ENCODE measurements at regions not wholly inside any gene's neighbourhood (a gene's known extent, or its start where the extent isn't known, plus 50 kb on each side); places are given as distances from the start of the nearest gene placed in this dataset.

GRCh38 chr15:101590785-101591184 lies 61.4 kb downstream of the TM2D3 start:
- ChIA-PET CTCF (no interaction called here), POLR2A (interaction anchor here (0.7 kb wide), 1 partner anchor 482 kb away, joined by 4 read pairs; no protein-coding TSS in a partner anchor)
- no peaks in the 10 kb centered on the region; the same call in none of the 2 replicates for H3K27me3 ChIP-seq (ENCODE audit: control insufficient read depth, insufficient read depth, low read length)
- ATAC-seq (no peak), DNase-seq (ENCODE audit: low read depth, low spot score) (no peak)
- H3K9me3 ChIP-seq (ENCODE audit: control insufficient read depth, insufficient read depth, low read depth, low read length) = no peaks in the 10 kb centered on the region
- H3K36me3 ChIP-seq (ENCODE audit: control insufficient read depth, insufficient read depth, low read length) = no peaks in the 10 kb centered on the region
- BruUV-seq (replicated peaks) = no TSS peak
- intact Hi-C loops (cut with micrococcal nuclease; ENCODE audit: unreplicated experiment) = no loop called here
- no peak for TF ChIP-seq CTCF (IDR thresholded peaks at IDR 0.05)
- no peak for TF ChIP-seq REST (IDR thresholded peaks at IDR 0.05; ENCODE audit: insufficient read depth in 1 of 2, low read depth in 2 of 2, low read length in 1 of 2)
- no peak for TF ChIP-seq POLR2AphosphoS5 (IDR thresholded peaks at IDR 0.05; ENCODE audit: low read depth, low read length)
- TF ChIP-seq SIN3A (IDR thresholded peaks at IDR 0.05; ENCODE audit: borderline replicate concordance, insufficient read depth, low read depth, low read length) = no peak
- no peak for TF ChIP-seq TCF7L2 (IDR thresholded peaks at IDR 0.05; ENCODE audit: low read depth, low read length)
- H3K4me3 ChIP-seq (ENCODE audit: low read depth in 2 of 2, low read length in 2 of 2) = no peak overlapping the region
- in situ Hi-C loops (cut with HindIII; ENCODE audit: low pct_unique_long_range_greater_than_20kb, low sequenced_read_pairs) = no loop called here
- H3K27ac ChIP-seq (ENCODE audit: low read length) = no peak overlapping the region
- no peaks in the 10 kb centered on the region for H3K4me1 ChIP-seq (ENCODE audit: control insufficient read depth, insufficient read depth, low read length)

- Histone ChIP-seq H3K27ac (ENCODE audit: low read length) (no peak overlapping the region), H3K36me3 (ENCODE audit: control insufficient read depth, insufficient read depth, low read length) (no peaks in the 10 kb centered on the region), H3K9me3 (ENCODE audit: control insufficient read depth, insufficient read depth, low read depth, low read length) (0 out of 2 replicates have a peak, but pooled peaks cover 3% of the 10 kb centered on the region), H3K4me3 (ENCODE audit: low read depth in 2 of 2, low read length in 2 of 2) (no peak overlapping the region), H3K4me1 (ENCODE audit: control insufficient read depth, insufficient read depth, low read length) (0 out of 2 replicates have a peak, but pooled peaks cover 2% of the 10 kb centered on the region), H3K27me3 (ENCODE audit: control insufficient read depth, insufficient read depth, low read length) (peaks cover 2% of the 10 kb centered on the region; the same call in 1 of the 2 replicates)
- intact Hi-C loops (cut with micrococcal nuclease; ENCODE audit: unreplicated experiment) = no loop called here
- CTCF ChIA-PET = interaction anchor here (0.7 kb wide), 1 partner anchor 60 kb away, joined by 7 read pairs; no protein-coding TSS in a partner anchor
- POLR2A ChIA-PET = no interaction called here
- in situ Hi-C loops (cut with HindIII; ENCODE audit: low pct_unique_long_range_greater_than_20kb, low sequenced_read_pairs) = no loop called here
- DNase-seq (ENCODE audit: low read depth, low spot score) (no peak), ATAC-seq (no peak)
- TF ChIP-seq CTCF (IDR thresholded peaks at IDR 0.05) (no peak), REST (IDR thresholded peaks at IDR 0.05; ENCODE audit: insufficient read depth in 1 of 2, low read depth in 2 of 2, low read length in 1 of 2) (no peak)
- BruUV-seq (replicated peaks) = no TSS peak
These were observed 68.9 kb downstream of the TM2D3 start for GRCh38 chr15:101583284-101583683.
